ENCODE measurements at regions not wholly inside any gene's neighbourhood (a gene's known extent, or its start where the extent isn't known, plus 50 kb on each side); places are given as distances from the start of the nearest gene placed in this dataset.

- Histone ChIP-seq H3K4me1 (ENCODE audit: insufficient read depth, low read length, severe bottlenecking) (peaks cover 8% of the 10 kb centered on the region), H3K9ac (ENCODE audit: low read length) (no peak overlapping the region), H3K9me2 (ENCODE audit: low read depth, low read length) (no peaks in the 10 kb centered on the region), H3K27ac (ENCODE audit: low read depth, low read length, poor library complexity, severe bottlenecking) (no peak overlapping the region), H4K20me1 (ENCODE audit: insufficient read depth, low read length) (no peaks in the 10 kb centered on the region), H3K79me2 (ENCODE audit: insufficient read depth, low read length) (no peaks in the 10 kb centered on the region), H3K4me2 (ENCODE audit: low read length) (no peak overlapping the region), H3K4me3 (ENCODE audit: low read depth, low read length, poor library complexity, severe bottlenecking) (no peak overlapping the region), H3K36me3 (ENCODE audit: insufficient read depth, low read length) (no peaks in the 10 kb centered on the region), H3K27me3 (ENCODE audit: insufficient read depth, low read length) (no peaks in the 10 kb centered on the region), H3K9me3 (ENCODE audit: low read length) (no peaks in the 10 kb centered on the region), H3F3A (ENCODE audit: insufficient read depth, low read length) (no peaks in the 10 kb centered on the region), H2AFZ (ENCODE audit: low read length) (no peak overlapping the region)
- TF ChIP-seq, protein P1, sequence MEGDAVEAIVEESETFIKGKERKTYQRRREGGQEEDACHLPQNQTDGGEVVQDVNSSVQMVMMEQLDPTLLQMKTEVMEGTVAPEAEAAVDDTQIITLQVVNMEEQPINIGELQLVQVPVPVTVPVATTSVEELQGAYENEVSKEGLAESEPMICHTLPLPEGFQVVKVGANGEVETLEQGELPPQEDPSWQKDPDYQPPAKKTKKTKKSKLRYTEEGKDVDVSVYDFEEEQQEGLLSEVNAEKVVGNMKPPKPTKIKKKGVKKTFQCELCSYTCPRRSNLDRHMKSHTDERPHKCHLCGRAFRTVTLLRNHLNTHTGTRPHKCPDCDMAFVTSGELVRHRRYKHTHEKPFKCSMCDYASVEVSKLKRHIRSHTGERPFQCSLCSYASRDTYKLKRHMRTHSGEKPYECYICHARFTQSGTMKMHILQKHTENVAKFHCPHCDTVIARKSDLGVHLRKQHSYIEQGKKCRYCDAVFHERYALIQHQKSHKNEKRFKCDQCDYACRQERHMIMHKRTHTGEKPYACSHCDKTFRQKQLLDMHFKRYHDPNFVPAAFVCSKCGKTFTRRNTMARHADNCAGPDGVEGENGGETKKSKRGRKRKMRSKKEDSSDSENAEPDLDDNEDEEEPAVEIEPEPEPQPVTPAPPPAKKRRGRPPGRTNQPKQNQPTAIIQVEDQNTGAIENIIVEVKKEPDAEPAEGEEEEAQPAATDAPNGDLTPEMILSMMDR (IDR thresholded peaks at IDR 0.05; ENCODE audit: low read length): no peak
- no peak for TF ChIP-seq EZH2 (IDR thresholded peaks at IDR 0.05; ENCODE audit: borderline replicate concordance, low read length)
These were observed 2413.6 kb downstream of the PCDH7 start for GRCh38 chr4:33133723-33134122.

DNA sequence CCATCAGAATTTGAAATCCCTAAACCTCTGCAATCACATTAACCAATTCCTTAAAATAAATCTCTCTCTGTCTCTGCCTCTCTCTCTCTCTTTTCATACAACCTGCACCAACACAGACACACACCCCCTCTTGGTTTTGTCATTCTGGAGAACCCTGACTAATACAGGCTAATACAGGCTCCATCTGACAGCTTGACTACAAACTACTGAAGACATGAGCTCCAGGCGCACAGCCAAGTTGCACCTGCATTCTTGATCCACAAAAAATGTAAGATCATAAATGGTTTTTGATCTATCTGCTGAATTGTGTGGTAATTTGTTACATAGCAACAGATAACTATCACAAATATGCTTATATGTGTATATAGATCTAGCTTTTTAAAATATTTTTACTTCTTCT, 2414.2 kb downstream of the PCDH7 start:
- H3K9me3 ChIP-seq (ENCODE audit: low read length): no peaks in the 10 kb centered on the region
- no peaks in the 10 kb centered on the region for H3F3A ChIP-seq (ENCODE audit: insufficient read depth, low read length)
- no peaks in the 10 kb centered on the region for H3K79me2 ChIP-seq (ENCODE audit: insufficient read depth, low read length)
- H3K4me2 ChIP-seq (ENCODE audit: low read length): no peak overlapping the region
- no peak for TF ChIP-seq EZH2 (IDR thresholded peaks at IDR 0.05; ENCODE audit: borderline replicate concordance, low read length)
- TF ChIP-seq, protein P1 (IDR thresholded peaks at IDR 0.05; ENCODE audit: low read length): no peak
- no peaks in the 10 kb centered on the region for H3K9me2 ChIP-seq (ENCODE audit: low read depth, low read length)
- H2AFZ ChIP-seq (ENCODE audit: low read length): no peak overlapping the region
- H3K4me1 ChIP-seq (ENCODE audit: insufficient read depth, low read length, severe bottlenecking): peaks cover 8% of the 10 kb centered on the region
- no peaks in the 10 kb centered on the region for H3K36me3 ChIP-seq (ENCODE audit: insufficient read depth, low read length)
- no peaks in the 10 kb centered on the region for H3K27me3 ChIP-seq (ENCODE audit: insufficient read depth, low read length)
- no peaks in the 10 kb centered on the region for H4K20me1 ChIP-seq (ENCODE audit: insufficient read depth, low read length)
- no peak overlapping the region for H3K4me3 ChIP-seq (ENCODE audit: low read depth, low read length, poor library complexity, severe bottlenecking)
- H3K9ac ChIP-seq (ENCODE audit: low read length): no peak overlapping the region
- H3K27ac ChIP-seq (ENCODE audit: low read depth, low read length, poor library complexity, severe bottlenecking): no peak overlapping the region

DNA sequence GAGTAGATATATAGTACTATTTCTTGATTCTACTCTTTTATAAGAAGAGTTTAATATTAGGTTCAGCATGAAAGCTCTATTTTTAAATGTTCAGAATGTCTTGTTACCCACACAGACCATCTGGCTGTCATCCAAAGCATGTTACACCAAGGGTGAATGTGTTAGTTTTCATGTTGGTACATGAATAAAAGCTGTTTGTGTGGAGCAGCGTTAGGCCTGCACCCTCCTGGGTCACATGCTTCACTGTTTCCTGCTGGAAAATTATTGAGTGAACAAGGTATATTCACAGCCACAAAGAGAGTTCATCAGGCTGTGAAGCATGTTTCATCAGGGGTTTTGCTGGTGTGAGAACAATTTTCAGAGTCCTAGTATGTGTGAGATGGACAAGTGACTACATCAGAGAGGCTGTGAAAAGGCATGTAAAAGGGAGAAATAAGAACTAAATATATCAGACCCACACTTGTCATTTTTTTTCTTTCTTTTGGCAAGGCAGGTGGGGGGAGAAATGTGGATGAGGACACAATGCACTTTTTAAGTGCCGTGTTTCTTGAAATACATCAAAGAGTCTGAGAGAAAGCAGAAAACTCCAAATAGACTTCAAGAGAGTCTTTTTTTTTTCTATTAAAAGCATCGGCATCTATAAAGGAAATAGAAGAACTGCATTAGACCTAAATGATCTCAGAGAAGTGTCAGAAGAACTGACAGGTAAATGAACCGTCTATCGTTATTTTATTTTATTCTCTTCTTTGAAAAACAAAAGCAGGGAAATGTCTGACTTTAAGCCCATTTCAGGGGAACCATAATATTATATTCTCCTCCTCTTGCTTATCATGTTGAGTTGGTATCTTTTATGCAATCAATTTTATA, 2429.7 kb downstream of the PCDH7 start:
- no peaks in the 10 kb centered on the region for H3K36me3 ChIP-seq (ENCODE audit: insufficient read depth, low read length)
- H3K4me1 ChIP-seq (ENCODE audit: insufficient read depth, low read length, severe bottlenecking): peaks cover 12% of the 10 kb centered on the region
- H3K9me2 ChIP-seq (ENCODE audit: low read depth, low read length): no peaks in the 10 kb centered on the region
- no peaks in the 10 kb centered on the region for H3F3A ChIP-seq (ENCODE audit: insufficient read depth, low read length)
- H3K27me3 ChIP-seq (ENCODE audit: insufficient read depth, low read length): no peaks in the 10 kb centered on the region
- H3K79me2 ChIP-seq (ENCODE audit: insufficient read depth, low read length): no peaks in the 10 kb centered on the region
- H3K4me2 ChIP-seq (ENCODE audit: low read length): no peak overlapping the region
- no peak overlapping the region for H3K27ac ChIP-seq (ENCODE audit: low read depth, low read length, poor library complexity, severe bottlenecking)
- TF ChIP-seq, protein P1 (IDR thresholded peaks at IDR 0.05; ENCODE audit: low read length): no peak
- no peak for TF ChIP-seq EZH2 (IDR thresholded peaks at IDR 0.05; ENCODE audit: borderline replicate concordance, low read length)
- no peak overlapping the region for H3K9ac ChIP-seq (ENCODE audit: low read length)
- H3K4me3 ChIP-seq (ENCODE audit: low read depth, low read length, poor library complexity, severe bottlenecking): no peak overlapping the region
- no peak overlapping the region for H2AFZ ChIP-seq (ENCODE audit: low read length)
- no peaks in the 10 kb centered on the region for H3K9me3 ChIP-seq (ENCODE audit: low read length)
- no peaks in the 10 kb centered on the region for H4K20me1 ChIP-seq (ENCODE audit: insufficient read depth, low read length)

Measured in OCI-LY1 (cell line).